Epithelial cell of esophagus (primary cell): ENCODE measurements at regions not wholly inside any gene's neighbourhood (a gene's known extent, or its start where the extent isn't known, plus 50 kb on each side); places are given as distances from the start of the nearest gene placed in this dataset.

Source experiments
- DNase-seq: peaks from one replicate; pipeline ENCODE4 v3.0.0; 2010; ENCODE audit warnings: low read depth
- H3K4me3 ChIP-seq: 2 replicates; pipeline ENCODE4 v1.5.1; 2011; ENCODE audit warnings: mild to moderate bottlenecking, low read length, control low read depth
- CTCF ChIP-seq: IDR thresholded peaks from 2 replicates; pipeline ENCODE4 v1.5.1; 2011; ENCODE audit warnings: low read depth, mild to moderate bottlenecking, low read length, control low read depth, inconsistent platforms; ENCODE audit not compliant: insufficient read depth; ENCODE audit errors: missing control alignments

- no peak for TF ChIP-seq CTCF
- no peak for DNase-seq
- no peak overlapping the region for H3K4me3 ChIP-seq
Observed at GRCh38 chr4:148574066-148574465, 131.9 kb upstream of the NR3C2 start.

- no peak for TF ChIP-seq CTCF
- no peak for DNase-seq
- no peak overlapping the region for H3K4me3 ChIP-seq
Observed at GRCh38 chr4:148573296-148573695, 131.1 kb upstream of the NR3C2 start.

- no peak for DNase-seq
- H3K4me3 ChIP-seq: no peak overlapping the region
- TF ChIP-seq CTCF: no peak
Observed at GRCh38 chr4:148565801-148566200, 123.6 kb upstream of the NR3C2 start.

- no peak overlapping the region for H3K4me3 ChIP-seq
- peak; percentile 29 for DNase-seq
- TF ChIP-seq CTCF: no peak
Observed at GRCh38 chr4:148563684-148564083, 121.5 kb upstream of the NR3C2 start.

GRCh38 chr4:148561467-148561866, 119.3 kb upstream of the NR3C2 start:
- no peak for DNase-seq
- no peak overlapping the region for H3K4me3 ChIP-seq
- no peak for TF ChIP-seq CTCF

GRCh38 chr4:148557793-148558192, 115.6 kb upstream of the NR3C2 start:
- H3K4me3 ChIP-seq: no peak overlapping the region
- DNase-seq: no peak
- TF ChIP-seq CTCF: no peak

- no peak for DNase-seq
- no peak for TF ChIP-seq CTCF
- no peak overlapping the region for H3K4me3 ChIP-seq
Observed at GRCh38 chr4:148550788-148551187, 108.6 kb upstream of the NR3C2 start.
